ENCODE measurements at regions not wholly inside any gene's neighbourhood (a gene's known extent, or its start where the extent isn't known, plus 50 kb on each side); places are given as distances from the start of the nearest gene placed in this dataset.
"Not testable (repeated sequence)": the region's sequence is repeated elsewhere in the genome, so short reads cannot be mapped to it uniquely, and the experiment has no call there.

GRCh38 chr1:5684791-5685190 lies 307.4 kb downstream of the NPHP4 start:
- DNase-seq = no peak

GRCh38 chr1:5683446-5683845 lies 308.8 kb downstream of the NPHP4 start:
- DNase-seq = no peak

GRCh38 chr1:5682626-5683225 lies 309.5 kb downstream of the NPHP4 start:
- no peak for DNase-seq

- no peak for DNase-seq
Measured at GRCh38 chr1:5681654-5682053, 310.6 kb downstream of the NPHP4 start.

GRCh38 chr1:5680600-5680999 lies 311.6 kb downstream of the NPHP4 start:
- no peak for DNase-seq

GRCh38 chr1:5678759-5679158 lies 313.5 kb downstream of the NPHP4 start:
- no peak for DNase-seq

- not testable (repeated sequence) for DNase-seq
Measured at GRCh38 chr1:5672355-5672754, 319.9 kb downstream of the NPHP4 start.

GRCh38 chr1:5670590-5671350 lies 321.5 kb downstream of the NPHP4 start:
- no peak for DNase-seq

- no peak for DNase-seq
Measured at GRCh38 chr1:5667513-5668325, 324.5 kb downstream of the NPHP4 start.

GRCh38 chr1:5664906-5665875 lies 327.0 kb downstream of the NPHP4 start:
- no peak for DNase-seq

GRCh38 chr1:5664081-5664768 lies 328.0 kb downstream of the NPHP4 start:
- DNase-seq = no peak

GRCh38 chr1:5662744-5663126 lies 329.5 kb downstream of the NPHP4 start:
- DNase-seq = no peak

GRCh38 chr1:5662086-5662743 lies 330.0 kb downstream of the NPHP4 start:
- no peak for DNase-seq

- DNase-seq = no peak
Measured at GRCh38 chr1:5661196-5662085, 330.8 kb downstream of the NPHP4 start.

GRCh38 chr1:5660141-5660935 lies 331.9 kb downstream of the NPHP4 start:
- DNase-seq = no peak

GRCh38 chr1:5659606-5660005 lies 332.6 kb downstream of the NPHP4 start:
- no peak for DNase-seq

- no peak for DNase-seq
Measured at GRCh38 chr1:5658340-5659316, 333.6 kb downstream of the NPHP4 start.

Measured in activated CD4-positive, alpha-beta T cell treated with anti-CD3 and anti-CD28 coated beads, Interleukin-2, amount 50 U/mL, for 4 hours (primary cell).